IMR-90 (cell line): ENCODE measurements at regions not wholly inside any gene's neighbourhood (a gene's known extent, or its start where the extent isn't known, plus 50 kb on each side); places are given as distances from the start of the nearest gene placed in this dataset.

Experiments used
- ATAC-seq: fragments of 200-7000 bp; cut with Tn5 transposase; 2 replicates; pipeline ENCODE4 v1.9.1; 2020; ENCODE audit warnings: low read depth, mild to moderate bottlenecking, moderate library complexity
- BruUV-seq: library from RNA; stranded (reverse); fragments of 400-500 nt; replicated peaks from 2 replicates; lab custom pipeline; 2021; lab: Mats Ljungman, UMichigan
- CTCF ChIA-PET: fragments of 300-600 bp; formaldehyde crosslinking; extraction: SDS; loops from one replicate; lab custom pipeline; 2021; ENCODE audit warnings: antibody characterized with exemption; lab: Yijun Ruan, JAX
- POLR2A ChIA-PET: fragments of 300-600 bp; sonication (Branson Sonifier 250); formaldehyde crosslinking; loops from one replicate; lab custom pipeline; 2022; ENCODE audit warnings: antibody characterized with exemption; ENCODE audit not compliant: unreplicated experiment; lab: Charles Lee
- DNase-seq: peaks from one replicate; pipeline ENCODE4 v3.0.0; 2013
- H2AFZ ChIP-seq: replicated peaks from 2 replicates; pipeline ENCODE3; 2013; ENCODE audit warnings: low read length, mild to moderate bottlenecking; ENCODE audit not compliant: poor library complexity
- H2AK5ac ChIP-seq: 2 replicates; pipeline ENCODE4 v1.6.1; 2013; ENCODE audit warnings: low read depth, low read length, inconsistent platforms
- H2AK9ac ChIP-seq: replicated peaks from 2 replicates; pipeline ENCODE3; 2013; ENCODE audit warnings: mild to moderate bottlenecking, low read depth, low read length, moderate library complexity; ENCODE audit not compliant: poor library complexity
- H2BK120ac ChIP-seq: 2 replicates; pipeline ENCODE4 v1.6.1; 2013; ENCODE audit warnings: low read depth, low read length, inconsistent platforms
- H2BK15ac ChIP-seq: 3 replicates; pipeline ENCODE4 v1.6.1; 2013; ENCODE audit warnings: low read depth, low read length, inconsistent platforms
- H2BK20ac ChIP-seq: 2 replicates; pipeline ENCODE4 v1.6.1; 2013; ENCODE audit warnings: low read depth, mild to moderate bottlenecking, inconsistent platforms, low read length, moderate library complexity
- H2BK5ac ChIP-seq: 2 replicates; pipeline ENCODE4 v1.6.1; 2013; ENCODE audit warnings: mild to moderate bottlenecking, low read depth, low read length, inconsistent platforms; ENCODE audit not compliant: poor library complexity, severe bottlenecking
- H3K14ac ChIP-seq: replicated peaks from 2 replicates; pipeline ENCODE4 v1.6.1; 2013; ENCODE audit warnings: low read depth, low read length, inconsistent platforms
- H3K18ac ChIP-seq: 2 replicates; pipeline ENCODE4 v1.6.1; 2013; ENCODE audit warnings: low read depth, low read length, control low read depth
- H3K23ac ChIP-seq: 2 replicates; pipeline ENCODE4 v1.6.1; 2013; ENCODE audit warnings: low read depth, low read length, inconsistent platforms
- H3K27ac ChIP-seq: 2 replicates; pipeline ENCODE4 v1.5.1; 2013; ENCODE audit warnings: mild to moderate bottlenecking, control low read depth, low read length; ENCODE audit not compliant: insufficient read depth
- H3K27me3 ChIP-seq: 2 replicates; pipeline ENCODE4 v1.6.1; 2013; ENCODE audit warnings: low read length; ENCODE audit not compliant: control insufficient read depth, insufficient read depth
- H3K36me3 ChIP-seq: 2 replicates; pipeline ENCODE4 v1.6.1; 2013; ENCODE audit warnings: low read length, mixed read lengths; ENCODE audit not compliant: control insufficient read depth, insufficient read depth
- H3K4ac ChIP-seq: 2 replicates; pipeline ENCODE4 v1.6.1; 2013; ENCODE audit warnings: low read depth, low read length, inconsistent platforms
- H3K4me1 ChIP-seq: 2 replicates; pipeline ENCODE4 v1.6.1; 2013; ENCODE audit warnings: low read length, mixed read lengths; ENCODE audit not compliant: control insufficient read depth, insufficient read depth
- H3K4me2 ChIP-seq: 2 replicates; pipeline ENCODE4 v1.6.1; 2013; ENCODE audit warnings: low read depth, mild to moderate bottlenecking, control low read depth, low read length, moderate library complexity
- H3K4me3 ChIP-seq: 2 replicates; pipeline ENCODE4 v1.5.1; 2013; ENCODE audit warnings: low read depth, mild to moderate bottlenecking, control low read depth, low read length, moderate library complexity; ENCODE audit not compliant: insufficient read depth
- H3K56ac ChIP-seq: 2 replicates; pipeline ENCODE4 v1.6.1; 2013; ENCODE audit warnings: low read length, inconsistent platforms; ENCODE audit not compliant: insufficient read depth; ENCODE audit errors: extremely low read depth
- H3K79me1 ChIP-seq, 2 experiments: 2 replicates each; pipeline ENCODE4 v1.6.1; 2013; ENCODE audit warnings: low read length in 2 of 2, inconsistent platforms in 1 of 2, low read depth in 1 of 2
- H3K9ac ChIP-seq: 2 replicates; pipeline ENCODE4 v1.6.1; 2013; ENCODE audit warnings: low read depth, low read length, control low read depth
- H3K9me1 ChIP-seq: 2 replicates; pipeline ENCODE4 v1.6.1; 2013; ENCODE audit warnings: low read length, inconsistent platforms; ENCODE audit not compliant: insufficient read depth
- H3K9me3 ChIP-seq: 2 replicates; pipeline ENCODE4 v1.6.1; 2013; ENCODE audit warnings: low read length; ENCODE audit not compliant: control insufficient read depth, insufficient read depth
- H4K20me1 ChIP-seq: 2 replicates; pipeline ENCODE4 v1.6.1; 2013; ENCODE audit warnings: low read length, inconsistent platforms; ENCODE audit not compliant: insufficient read depth
- H4K5ac ChIP-seq: 2 replicates; pipeline ENCODE4 v1.6.1; 2013; ENCODE audit warnings: mild to moderate bottlenecking, low read depth, low read length, control low read depth
- H4K8ac ChIP-seq, 2 experiments: 2 replicates each; pipeline ENCODE4 v1.6.1; 2013; ENCODE audit warnings: low read depth in 2 of 2, low read length in 2 of 2, control low read depth in 1 of 2, inconsistent platforms in 1 of 2
- H4K91ac ChIP-seq: 2 replicates; pipeline ENCODE4 v1.6.1; 2013; ENCODE audit warnings: low read depth, low read length, inconsistent platforms; ENCODE audit not compliant: insufficient read depth
- BHLHE40 ChIP-seq: fragments of 150-350 bp; IDR thresholded peaks from 2 replicates; pipeline ENCODE4 v1.6.1; 2016; ENCODE audit warnings: mild to moderate bottlenecking, low read depth, low read length
- NFE2L2 ChIP-seq: fragments of 150-350 bp; IDR thresholded peaks from 2 replicates; pipeline ENCODE4 v1.6.1; 2016; ENCODE audit warnings: low read depth, mild to moderate bottlenecking, low read length
- RFX5 ChIP-seq: IDR thresholded peaks from 2 replicates; pipeline ENCODE4 v1.8.0; 2012; ENCODE audit warnings: low read depth, mild to moderate bottlenecking, low read length, moderate library complexity
- WGBS, 2 experiments: methylation state at CpG; one replicate each; pipeline versions ENCODE4 v1.1.5 to v1.1.7; 2013; ENCODE audit warnings: missing lambda C conversion rate in 2 of 2; ENCODE audit not compliant: insufficient read length in 1 of 2; ENCODE audit errors: extremely low coverage in 2 of 2; 5-methylcytosine and 5-hydroxymethylcytosine counted together
- dilution Hi-C: fragments of 300-500 bp; cut with HindIII; formaldehyde crosslinking; loops from one replicate; pipeline ENCODE4 v1.14.3; 2018; ENCODE audit warnings: low sequenced_read_pairs; ENCODE audit not compliant: unreplicated experiment
- in situ Hi-C: fragments of 300-500 bp; cut with MboI; formaldehyde crosslinking; loops from 3 replicates; pipeline ENCODE4 v1.14.3; 2019; ENCODE audit warnings: low sequenced_read_pairs, inconsistent platforms, mixed read lengths
- intact Hi-C: fragments of 100-400 bp; cut with micrococcal nuclease; formaldehyde crosslinking; loops from 2 replicates; pipeline ENCODE4 v1.10.0; 2022

DNA sequence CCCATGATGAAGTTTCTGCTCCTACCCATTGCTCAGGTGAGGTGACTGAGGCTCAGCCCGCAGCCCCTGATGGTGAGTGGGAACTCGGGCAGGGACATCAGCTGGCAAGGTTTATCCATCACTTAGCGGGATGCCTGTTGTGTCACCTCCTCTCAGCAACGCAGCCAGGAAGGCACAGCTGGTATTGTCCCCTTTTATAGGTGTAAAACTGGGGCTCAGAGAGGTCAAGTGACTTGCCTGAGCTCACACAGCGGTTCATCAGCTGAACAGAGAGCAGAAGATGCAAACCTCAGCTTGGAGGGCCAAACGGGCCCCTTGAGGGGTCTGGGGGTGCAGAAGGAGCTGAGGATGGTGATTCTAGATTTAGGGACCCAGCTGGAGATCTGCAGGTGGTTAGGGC is 143.6 kb downstream of the PHETA1 start:
- CTCF ChIA-PET = no interaction called here
- no TSS peak for BruUV-seq
- in situ Hi-C loops = no loop called here

More for the DNA sequence above, 143.6 kb downstream of the PHETA1 start:
- no peaks in the 10 kb centered on the region for H3K9me3 ChIP-seq
- DNase-seq (no peak), ATAC-seq (no peak)
- dilution Hi-C loops = no loop called here
- intact Hi-C loops = no loop called here
- no peak overlapping the region for H2BK120ac ChIP-seq
- POLR2A ChIA-PET = no interaction called here
- no peaks in the 10 kb centered on the region for H3K9me1 ChIP-seq
- no peaks in the 10 kb centered on the region for H3K4me1 ChIP-seq
- no peak overlapping the region for H4K5ac ChIP-seq
- no peak overlapping the region for H2AK5ac ChIP-seq
- H3K4ac ChIP-seq = no peak overlapping the region
- no peak overlapping the region for H2AFZ ChIP-seq
- H3K4me3 ChIP-seq = no peak overlapping the region
- no peak overlapping the region for H2AK9ac ChIP-seq
- no peak overlapping the region for H2BK5ac ChIP-seq
- H2BK15ac ChIP-seq = no peak overlapping the region
- H3K36me3 ChIP-seq = no peaks in the 10 kb centered on the region
- H2BK20ac ChIP-seq = no peak overlapping the region
- H4K8ac ChIP-seq = no peak overlapping the region
- H3K79me1 ChIP-seq = no peaks in the 10 kb centered on the region
- H3K14ac ChIP-seq = no peak overlapping the region
- H4K91ac ChIP-seq = no peak overlapping the region
- H3K4me2 ChIP-seq = no peak overlapping the region
- no peak overlapping the region for H3K18ac ChIP-seq
- no peak overlapping the region for H3K56ac ChIP-seq
- H4K20me1 ChIP-seq = no peaks in the 10 kb centered on the region
- no peak overlapping the region for H3K23ac ChIP-seq
- H3K9ac ChIP-seq = no peak overlapping the region
- no peaks in the 10 kb centered on the region for H3K27me3 ChIP-seq
- TF ChIP-seq BHLHE40 (no peak), NFE2L2 (no peak), RFX5 (no peak)
- no peak overlapping the region for H3K27ac ChIP-seq
- WGBS, 2 experiments = 50% methylated on average over 1 of the region's 6 CpGs; no CpG with 5 or more reads in 1 of the 2 experiments
